AG09319 (cell line): ENCODE measurements at regions not wholly inside any gene's neighbourhood (a gene's known extent, or its start where the extent isn't known, plus 50 kb on each side); places are given as distances from the start of the nearest gene placed in this dataset.

Experiments
- DNase-seq: peaks from one replicate; pipeline ENCODE4 v3.0.0-alpha.2; 2010; ENCODE audit warnings: low read depth; ENCODE audit errors: extremely low read depth
- CTCF ChIP-seq: IDR thresholded peaks from 2 replicates; pipeline ENCODE4 v1.5.1; 2011; ENCODE audit warnings: low read depth, mild to moderate bottlenecking, inconsistent platforms, low read length, moderate library complexity

GRCh38 chr1:60359431-60359830 lies 285.9 kb upstream of the C1orf87 start:
- DNase-seq: no peak
- no peak for TF ChIP-seq CTCF

GRCh38 chr1:60350531-60350930 lies 277.0 kb upstream of the C1orf87 start:
- DNase-seq: no peak

GRCh38 chr1:60348884-60349283 lies 275.3 kb upstream of the C1orf87 start:
- no peak for TF ChIP-seq CTCF
- no peak for DNase-seq

More at GRCh38 chr1:60350531-60350930, 277.0 kb upstream of the C1orf87 start:
- TF ChIP-seq CTCF: no peak

GRCh38 chr1:60345621-60346020 lies 272.1 kb upstream of the C1orf87 start:
- TF ChIP-seq CTCF: no peak

GRCh38 chr1:60345049-60345448 lies 271.5 kb upstream of the C1orf87 start:
- DNase-seq: no peak
- TF ChIP-seq CTCF: no peak

More at GRCh38 chr1:60345621-60346020, 272.1 kb upstream of the C1orf87 start:
- DNase-seq: no peak

- TF ChIP-seq CTCF: no peak
- DNase-seq: no peak
Measured at GRCh38 chr1:60343736-60344135, 270.2 kb upstream of the C1orf87 start.

- no peak for DNase-seq
- no peak for TF ChIP-seq CTCF
Measured at GRCh38 chr1:60342569-60342968, 269.0 kb upstream of the C1orf87 start.
